ENCODE measurements at regions not wholly inside any gene's neighbourhood (a gene's known extent, or its start where the extent isn't known, plus 50 kb on each side); places are given as distances from the start of the nearest gene placed in this dataset.

GRCh38 chr11:111179184-111179910 lies 66.2 kb upstream of the POU2AF2 start:
- peak overlapping the region in 1 of 4 donors; percentile 74 for H3K27ac ChIP-seq
- no peak for DNase-seq
- H3K4me1 ChIP-seq, result peaks cover 0 to 14% (median 0%) of the 10 kb centered on the region in 4 donors
- H3K36me3 ChIP-seq, result no peaks in the 10 kb centered on the region
- no peaks in the 10 kb centered on the region for H3K9me3 ChIP-seq
- no peaks in the 10 kb centered on the region for H3K27me3 ChIP-seq
- TF ChIP-seq CTCF (IDR thresholded peaks at IDR 0.05), result no peak
- TF ChIP-seq POLR2A (IDR thresholded peaks at IDR 0.05), result no peak
- no peak overlapping the region for H3K4me3 ChIP-seq

GRCh38 chr11:111177037-111177871 lies 68.3 kb upstream of the POU2AF2 start:
- DNase-seq, result peak in 2 of 3 donors; percentile 60 to 65
- H3K27me3 ChIP-seq, result no peaks in the 10 kb centered on the region
- no peak for TF ChIP-seq POLR2A (IDR thresholded peaks at IDR 0.05)
- TF ChIP-seq CTCF (IDR thresholded peaks at IDR 0.05), result no peak
- H3K36me3 ChIP-seq, result no peaks in the 10 kb centered on the region
- peaks cover 0 to 14% (median 0%) of the 10 kb centered on the region in 4 donors for H3K4me1 ChIP-seq
- H3K9me3 ChIP-seq, result no peaks in the 10 kb centered on the region
- peak overlapping the region in 2 of 4 donors; percentile 40 to 74 for H3K27ac ChIP-seq
- no peak overlapping the region for H3K4me3 ChIP-seq

GRCh38 chr11:111176603-111177002 lies 68.9 kb upstream of the POU2AF2 start:
- no peak for DNase-seq
- TF ChIP-seq CTCF (IDR thresholded peaks at IDR 0.05) (no peak), POLR2A (IDR thresholded peaks at IDR 0.05) (no peak)
- Histone ChIP-seq H3K9me3 (no peaks in the 10 kb centered on the region), H3K36me3 (no peaks in the 10 kb centered on the region), H3K4me1 (peaks cover 0 to 14% (median 0%) of the 10 kb centered on the region in 4 donors), H3K27me3 (no peaks in the 10 kb centered on the region), H3K27ac (peak overlapping the region in 2 of 4 donors; percentile 40 to 74), H3K4me3 (no peak overlapping the region)

- Histone ChIP-seq H3K27me3 (no peaks in the 10 kb centered on the region), H3K4me3 (no peak overlapping the region), H3K27ac (no peak overlapping the region), H3K9me3 (no peaks in the 10 kb centered on the region), H3K36me3 (no peaks in the 10 kb centered on the region), H3K4me1 (peaks cover 0 to 10% (median 0%) of the 10 kb centered on the region in 4 donors)
- TF ChIP-seq CTCF (IDR thresholded peaks at IDR 0.05) (no peak), POLR2A (IDR thresholded peaks at IDR 0.05) (no peak)
- no peak for DNase-seq
Observed at GRCh38 chr11:111173221-111173620, 72.3 kb upstream of the POU2AF2 start.

- DNase-seq, result no peak
- peaks cover 0 to 6% (median 0%) of the 10 kb centered on the region in 4 donors for H3K4me1 ChIP-seq
Observed at GRCh38 chr11:111172321-111172862, 73.1 kb upstream of the POU2AF2 start.

More at GRCh38 chr11:111172321-111172862, 73.1 kb upstream of the POU2AF2 start:
- no peaks in the 10 kb centered on the region for H3K9me3 ChIP-seq
- no peak overlapping the region for H3K4me3 ChIP-seq
- no peaks in the 10 kb centered on the region for H3K27me3 ChIP-seq
- no peaks in the 10 kb centered on the region for H3K36me3 ChIP-seq
- H3K27ac ChIP-seq, result no peak overlapping the region
- no peak for TF ChIP-seq POLR2A (IDR thresholded peaks at IDR 0.05)
- TF ChIP-seq CTCF (IDR thresholded peaks at IDR 0.05), result no peak
